IPS-NIHi11 (cell line): ENCODE measurements at regions not wholly inside any gene's neighbourhood (a gene's known extent, or its start where the extent isn't known, plus 50 kb on each side); places are given as distances from the start of the nearest gene placed in this dataset.
"Not testable (repeated sequence)": the region's sequence is repeated elsewhere in the genome, so short reads cannot be mapped to it uniquely, and the experiment has no call there.

Experiments used
- DNase-seq: peaks from one replicate; pipeline ENCODE4 v3.0.0; 2012; ENCODE audit warnings: mixed read lengths, low spot score

GRCh38 chr1:233790121-233790520 lies 114.4 kb upstream of the SLC35F3 start:
- DNase-seq: no peak

- peak; percentile 84 for DNase-seq
These were observed 113.7 kb upstream of the SLC35F3 start for GRCh38 chr1:233790662-233791371.

GRCh38 chr1:233791372-233791703 lies 113.1 kb upstream of the SLC35F3 start:
- no peak for DNase-seq

- no peak for DNase-seq
These were observed 112.8 kb upstream of the SLC35F3 start for GRCh38 chr1:233791721-233792120.

- DNase-seq: no peak
These were observed 109.6 kb upstream of the SLC35F3 start for GRCh38 chr1:233794863-233795262.

- DNase-seq: no peak
These were observed 108.2 kb upstream of the SLC35F3 start for GRCh38 chr1:233796146-233796783.

GRCh38 chr1:233802611-233803010 lies 101.9 kb upstream of the SLC35F3 start:
- no peak for DNase-seq

GRCh38 chr1:233805786-233806185 lies 98.7 kb upstream of the SLC35F3 start:
- DNase-seq: no peak

GRCh38 chr1:233815357-233815756 lies 89.1 kb upstream of the SLC35F3 start:
- no peak for DNase-seq

- no peak for DNase-seq
These were observed 88.6 kb upstream of the SLC35F3 start for GRCh38 chr1:233815865-233816264.

GRCh38 chr1:233816348-233816747 lies 88.1 kb upstream of the SLC35F3 start:
- DNase-seq: no peak

GRCh38 chr1:233819042-233819441 lies 85.4 kb upstream of the SLC35F3 start:
- no peak for DNase-seq

GRCh38 chr1:233824179-233824578 lies 80.3 kb upstream of the SLC35F3 start:
- not testable (repeated sequence) for DNase-seq

- not testable (repeated sequence) for DNase-seq
These were observed 76.5 kb upstream of the SLC35F3 start for GRCh38 chr1:233827937-233828336.

- DNase-seq: no peak
These were observed 76.0 kb upstream of the SLC35F3 start for GRCh38 chr1:233828480-233828879.

- no peak for DNase-seq
These were observed 69.9 kb upstream of the SLC35F3 start for GRCh38 chr1:233834609-233835008.

GRCh38 chr1:233838207-233838606 lies 66.3 kb upstream of the SLC35F3 start:
- not testable (repeated sequence) for DNase-seq

- DNase-seq: no peak
These were observed 60.8 kb upstream of the SLC35F3 start for GRCh38 chr1:233843525-233844204.

- DNase-seq: no peak
These were observed 60.2 kb upstream of the SLC35F3 start for GRCh38 chr1:233844275-233844674.

GRCh38 chr1:233844692-233845091 lies 59.8 kb upstream of the SLC35F3 start:
- no peak for DNase-seq
